Mucosa of rectum (tissue), 2 donors: ENCODE measurements at regions not wholly inside any gene's neighbourhood (a gene's known extent, or its start where the extent isn't known, plus 50 kb on each side); places are given as distances from the start of the nearest gene placed in this dataset.

ENCODE experiments used
- H3K27ac ChIP-seq, 2 donors: one replicate each; pipeline ENCODE4 v1.7.0; 2013; ENCODE audit warnings: inconsistent platforms in 2 of 2, low read depth in 2 of 2, low read length in 2 of 2
- H3K27me3 ChIP-seq, 2 donors: one replicate each; pipeline ENCODE4 v1.7.0; 2013; ENCODE audit warnings: low read length in 2 of 2; ENCODE audit not compliant: control insufficient read depth in 2 of 2, insufficient read depth in 2 of 2
- H3K36me3 ChIP-seq, 2 donors: one replicate each; pipeline ENCODE4 v1.7.0; 2013; ENCODE audit warnings: low read length in 2 of 2; ENCODE audit not compliant: control insufficient read depth in 2 of 2, insufficient read depth in 2 of 2
- H3K4me1 ChIP-seq, 2 donors: one replicate each; pipeline ENCODE4 v1.7.0; 2013; ENCODE audit warnings: low read length in 2 of 2, mild to moderate bottlenecking in 1 of 2; ENCODE audit not compliant: control insufficient read depth in 2 of 2, insufficient read depth in 2 of 2
- H3K4me3 ChIP-seq, 2 donors: one replicate each; pipeline ENCODE4 v1.7.0; 2013; ENCODE audit warnings: low read length in 2 of 2
- H3K9ac ChIP-seq, 2 donors: one replicate each; pipeline ENCODE4 v1.7.0; 2013; ENCODE audit warnings: low read length in 2 of 2, low read depth in 1 of 2, mild to moderate bottlenecking in 1 of 2
- H3K9me3 ChIP-seq, 2 donors: one replicate each; pipeline ENCODE4 v1.7.0; 2013; ENCODE audit warnings: low read length in 2 of 2; ENCODE audit not compliant: control insufficient read depth in 2 of 2
- donor health status: healthy.
- donor health status: Normal muscosa, but diverticular disease.

DNA sequence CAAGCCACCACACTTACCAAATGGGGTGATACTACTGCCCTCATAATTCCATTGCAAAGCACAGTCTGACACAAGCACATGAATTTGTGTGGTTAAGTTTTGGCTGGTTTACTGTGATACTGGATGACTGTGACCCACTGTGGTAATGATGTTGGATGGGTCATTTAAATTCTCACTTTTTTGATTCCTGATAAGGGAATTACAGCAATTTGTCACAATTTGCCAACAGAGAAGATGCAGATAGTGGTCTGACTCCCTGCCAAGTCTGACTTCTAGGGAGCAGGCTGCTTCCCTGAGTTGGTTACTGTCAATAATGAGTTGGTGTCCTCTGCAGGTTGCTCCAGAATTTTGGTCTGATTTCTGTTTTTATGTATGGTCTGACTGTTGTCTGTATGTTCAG lies 731.9 kb downstream of the MTRR start:
- Histone ChIP-seq H3K4me1 (no peaks in the 10 kb centered on the region), H3K4me3 (no peak overlapping the region), H3K27ac (no peak overlapping the region), H3K27me3 (no peaks in the 10 kb centered on the region), H3K9ac (no peak overlapping the region), H3K9me3 (no peaks in the 10 kb centered on the region), H3K36me3 (no peaks in the 10 kb centered on the region)

DNA sequence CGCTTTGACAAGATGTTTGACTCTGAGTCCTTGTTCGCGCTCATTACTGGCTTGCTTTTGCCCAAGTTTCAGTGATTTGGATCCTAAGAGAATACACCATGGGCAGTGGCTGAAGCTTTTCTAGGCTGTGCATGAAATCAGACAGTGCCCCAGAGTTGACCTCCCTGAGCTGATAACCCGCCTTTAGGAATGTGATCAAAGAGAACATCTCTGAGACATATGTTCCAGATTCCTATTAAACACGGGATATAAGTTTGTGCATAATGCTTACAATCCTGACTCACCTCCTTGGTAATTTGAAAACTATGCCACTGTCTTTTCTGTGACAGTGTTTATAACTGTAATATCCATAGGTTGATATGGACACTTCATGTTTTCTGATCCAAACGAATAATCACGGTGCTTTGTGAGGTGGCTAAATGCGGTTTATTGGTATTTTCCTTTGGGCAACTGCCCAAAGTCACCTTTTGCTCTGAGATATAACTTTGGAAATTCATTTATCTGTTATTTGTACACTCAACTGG lies 732.9 kb downstream of the MTRR start:
- H3K4me1 ChIP-seq: no peaks in the 10 kb centered on the region
- no peaks in the 10 kb centered on the region for H3K27me3 ChIP-seq
- no peaks in the 10 kb centered on the region for H3K9me3 ChIP-seq
- no peak overlapping the region for H3K4me3 ChIP-seq
- H3K36me3 ChIP-seq: no peaks in the 10 kb centered on the region
- no peak overlapping the region for H3K9ac ChIP-seq
- no peak overlapping the region for H3K27ac ChIP-seq

DNA sequence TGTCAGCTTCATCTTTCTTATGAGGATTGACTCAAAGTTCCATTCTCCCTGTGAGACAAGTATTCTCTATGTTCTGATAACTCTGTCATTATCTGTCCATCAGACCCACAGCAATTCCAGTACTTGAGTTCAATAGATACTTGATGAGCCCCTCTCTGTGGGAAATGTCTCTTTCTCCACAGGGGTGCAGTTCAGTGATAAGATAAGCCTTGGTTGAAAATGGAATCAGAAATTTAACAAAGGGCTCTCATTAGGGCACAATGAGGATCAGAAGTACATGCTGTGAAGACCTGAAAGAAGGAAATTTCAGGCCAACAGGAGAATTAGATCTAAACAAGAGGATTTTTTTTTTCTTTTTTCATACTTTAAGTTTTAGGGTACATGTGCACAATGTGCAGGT lies 737.3 kb downstream of the MTRR start:
- Histone ChIP-seq H3K9me3 (no peaks in the 10 kb centered on the region), H3K4me1 (no peaks in the 10 kb centered on the region)

DNA sequence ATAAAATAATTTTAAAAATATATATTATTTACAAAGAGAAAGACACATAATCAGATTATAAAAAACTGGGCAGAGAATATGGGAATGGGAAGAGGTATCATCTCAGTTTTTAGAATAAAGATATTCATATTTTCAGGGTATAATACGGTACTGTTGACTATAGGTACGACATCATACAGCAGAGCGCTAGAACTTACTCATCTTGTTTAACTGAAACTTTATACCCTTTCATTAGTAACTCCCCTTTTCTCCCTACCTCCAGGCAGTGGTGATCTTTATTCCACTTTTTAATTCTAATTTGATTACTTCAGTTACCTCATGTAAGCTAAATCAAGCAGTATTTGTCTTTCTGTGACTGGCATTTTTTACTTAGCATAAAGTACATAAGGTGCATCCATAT lies 742.1 kb downstream of the MTRR start:
- Histone ChIP-seq H3K27me3 (no peaks in the 10 kb centered on the region), H3K36me3 (no peaks in the 10 kb centered on the region), H3K9me3 (no peaks in the 10 kb centered on the region), H3K4me1 (no peaks in the 10 kb centered on the region), H3K9ac (no peak overlapping the region), H3K27ac (no peak overlapping the region), H3K4me3 (no peak overlapping the region)

More for the DNA sequence above, 737.3 kb downstream of the MTRR start:
- no peak overlapping the region for H3K9ac ChIP-seq
- H3K36me3 ChIP-seq: no peaks in the 10 kb centered on the region
- H3K4me3 ChIP-seq: no peak overlapping the region
- no peaks in the 10 kb centered on the region for H3K27me3 ChIP-seq
- no peak overlapping the region for H3K27ac ChIP-seq

DNA sequence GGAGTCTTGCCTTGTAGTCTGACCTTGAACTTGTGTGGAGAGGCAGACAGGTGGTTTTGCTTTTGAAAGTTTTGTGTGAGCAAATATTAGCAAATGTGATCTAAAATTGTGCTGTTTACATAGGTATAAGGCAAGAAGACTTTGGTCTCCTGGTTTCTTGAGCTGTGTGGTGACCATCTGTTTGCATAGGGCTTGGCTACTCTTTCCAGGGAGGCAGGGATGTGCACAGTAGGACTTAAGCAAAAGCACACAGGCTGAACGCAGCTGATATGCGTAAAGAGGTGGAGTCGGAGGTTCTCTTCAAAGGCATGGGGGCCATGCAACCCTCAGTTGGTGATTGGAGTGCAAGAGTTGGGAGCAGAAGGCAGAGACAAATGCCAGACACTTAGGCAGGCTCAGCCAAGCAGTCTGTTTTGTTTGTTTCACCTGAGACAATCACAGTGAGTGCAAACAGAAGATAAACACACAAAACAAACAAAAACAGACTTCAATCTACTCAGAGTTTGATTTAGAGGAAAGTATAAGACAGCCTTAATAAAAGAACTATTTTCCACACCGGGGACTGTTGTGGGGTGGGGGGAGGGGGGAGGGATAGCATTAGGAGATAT lies 744.2 kb downstream of the MTRR start:
- Histone ChIP-seq H3K4me1 (no peaks in the 10 kb centered on the region), H3K27me3 (no peaks in the 10 kb centered on the region), H3K9me3 (no peaks in the 10 kb centered on the region), H3K27ac (no peak overlapping the region), H3K4me3 (no peak overlapping the region), H3K36me3 (no peaks in the 10 kb centered on the region), H3K9ac (no peak overlapping the region)

DNA sequence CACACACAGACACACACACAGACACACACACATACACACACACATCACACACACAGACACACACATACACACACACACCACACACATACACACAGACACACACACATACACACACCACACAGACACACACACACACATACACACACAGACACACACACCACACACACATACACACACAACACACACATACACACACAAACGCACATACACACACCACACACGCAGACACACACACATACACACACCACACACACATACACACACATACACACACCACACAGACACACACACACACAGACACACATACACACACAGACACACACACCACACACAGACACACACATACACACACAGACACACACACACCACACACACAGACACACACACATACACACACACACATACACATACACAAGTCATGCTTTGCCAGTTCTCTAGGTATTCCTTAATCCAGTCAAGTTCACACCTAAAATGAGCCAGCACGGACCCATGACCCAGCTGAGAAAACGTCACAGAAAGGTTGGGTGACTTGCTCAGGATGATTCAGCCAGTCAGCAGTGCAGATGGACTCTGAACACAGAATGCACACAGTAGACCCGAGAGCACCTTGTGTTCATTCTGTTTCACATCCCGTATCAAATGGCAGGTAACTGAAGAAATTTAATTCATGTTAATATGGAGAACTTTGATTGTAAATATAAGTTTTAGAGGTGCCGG lies 746.4 kb downstream of the MTRR start:
- H3K36me3 ChIP-seq: no peaks in the 10 kb centered on the region
- H3K9ac ChIP-seq: no peak overlapping the region
- no peak overlapping the region for H3K27ac ChIP-seq

DNA sequence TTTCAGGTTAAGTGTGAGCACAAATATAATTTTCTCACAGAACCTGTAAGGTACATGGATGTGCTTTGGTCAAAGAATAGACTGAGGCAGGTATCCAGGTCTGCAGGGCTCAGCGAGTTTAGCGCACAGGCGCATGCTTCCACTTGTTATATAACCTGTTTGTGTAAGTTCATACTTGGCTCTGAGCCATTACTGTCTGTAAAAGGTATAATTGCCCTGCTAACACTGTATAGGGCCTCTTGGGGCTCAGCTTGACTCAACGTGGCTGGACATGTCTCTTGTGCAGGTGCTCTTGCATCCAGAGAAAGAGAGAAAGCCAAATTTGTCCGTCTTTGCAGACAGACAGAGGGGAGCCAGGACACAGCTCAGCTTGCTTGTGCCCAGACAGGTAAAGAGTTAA lies 759.6 kb downstream of the MTRR start:
- Histone ChIP-seq H3K27me3 (no peaks in the 10 kb centered on the region), H3K9ac (no peak overlapping the region), H3K36me3 (no peaks in the 10 kb centered on the region), H3K9me3 (no peaks in the 10 kb centered on the region), H3K4me1 (no peaks in the 10 kb centered on the region), H3K4me3 (no peak overlapping the region), H3K27ac (no peak overlapping the region)

More for the DNA sequence above, 746.4 kb downstream of the MTRR start:
- H3K4me3 ChIP-seq: no peak overlapping the region
- H3K9me3 ChIP-seq: no peaks in the 10 kb centered on the region
- no peaks in the 10 kb centered on the region for H3K27me3 ChIP-seq
- no peaks in the 10 kb centered on the region for H3K4me1 ChIP-seq

DNA sequence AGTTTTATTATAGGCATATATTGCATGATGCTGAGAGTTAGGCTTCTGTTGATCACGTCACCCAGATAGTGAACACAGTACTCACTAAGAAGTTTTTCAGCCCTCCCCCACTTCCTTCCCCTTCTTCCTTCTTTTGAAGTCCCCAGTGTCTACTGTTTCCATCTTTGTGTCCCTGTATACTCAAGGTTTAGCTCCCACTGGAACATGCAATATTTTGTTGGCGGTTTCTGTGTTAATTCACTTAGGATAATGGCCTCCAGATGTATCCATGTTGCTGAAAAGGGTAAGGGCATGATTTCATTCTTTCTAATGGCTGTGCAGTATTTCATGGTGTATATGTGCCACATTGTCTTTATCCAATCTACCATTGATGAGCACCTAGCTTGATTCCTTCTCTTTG lies 764.3 kb downstream of the MTRR start:
- no peak overlapping the region for H3K4me3 ChIP-seq
- H3K9ac ChIP-seq: no peak overlapping the region
- H3K9me3 ChIP-seq: no peaks in the 10 kb centered on the region
- H3K4me1 ChIP-seq: no peaks in the 10 kb centered on the region
- H3K36me3 ChIP-seq: no peaks in the 10 kb centered on the region
- H3K27me3 ChIP-seq: no peaks in the 10 kb centered on the region
- H3K27ac ChIP-seq: no peak overlapping the region

DNA sequence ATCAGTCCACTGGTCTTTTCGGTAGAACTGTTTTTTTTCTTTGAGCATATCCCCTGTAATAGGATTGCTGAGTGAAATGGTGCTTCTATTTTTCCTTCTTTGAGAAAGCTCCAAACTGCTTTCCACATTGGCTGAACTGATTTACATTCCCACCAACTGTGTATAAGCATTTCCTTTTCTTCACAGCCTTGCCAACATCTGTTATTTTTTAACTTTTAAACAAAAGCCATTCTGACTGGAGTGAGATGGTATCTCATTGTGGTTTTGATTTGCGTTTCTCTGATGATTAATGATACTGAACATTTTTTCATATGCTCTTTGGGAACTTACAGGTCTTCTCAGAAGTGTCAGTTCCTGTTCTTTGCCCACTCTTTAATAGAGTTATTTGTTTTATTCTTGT lies 764.7 kb downstream of the MTRR start:
- H3K36me3 ChIP-seq: no peaks in the 10 kb centered on the region
- no peaks in the 10 kb centered on the region for H3K27me3 ChIP-seq
- H3K9ac ChIP-seq: no peak overlapping the region
- no peak overlapping the region for H3K27ac ChIP-seq
- H3K4me3 ChIP-seq: no peak overlapping the region
- no peaks in the 10 kb centered on the region for H3K9me3 ChIP-seq
- no peaks in the 10 kb centered on the region for H3K4me1 ChIP-seq

DNA sequence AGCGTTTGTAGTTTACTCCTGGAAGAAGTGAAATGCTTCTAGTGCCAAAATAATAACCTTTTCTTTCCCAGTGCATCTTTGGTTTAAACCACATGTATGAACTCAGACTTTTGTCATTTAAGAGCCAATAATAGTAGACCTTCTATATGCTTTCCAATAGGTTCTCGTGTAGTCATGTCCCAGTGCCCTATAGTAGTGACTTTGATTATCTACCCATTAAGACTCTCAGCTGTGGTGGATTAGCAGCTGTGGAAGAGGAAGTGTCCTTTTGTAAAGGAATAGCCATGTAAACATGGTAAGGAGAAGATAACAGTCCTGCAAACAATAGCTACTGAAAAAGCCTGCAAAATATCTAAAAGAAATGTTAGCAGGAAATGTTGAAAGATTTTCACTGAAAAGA lies 765.3 kb downstream of the MTRR start:
- Histone ChIP-seq H3K4me3 (no peak overlapping the region), H3K9me3 (no peaks in the 10 kb centered on the region), H3K27me3 (no peaks in the 10 kb centered on the region), H3K36me3 (no peaks in the 10 kb centered on the region), H3K9ac (no peak overlapping the region), H3K27ac (no peak overlapping the region), H3K4me1 (no peaks in the 10 kb centered on the region)
